ENCODE measurements at regions not wholly inside any gene's neighbourhood (a gene's known extent, or its start where the extent isn't known, plus 50 kb on each side); places are given as distances from the start of the nearest gene placed in this dataset.

GRCh38 chr6:134729561-134729960 is 220.3 kb downstream of the ALDH8A1 start:
- no peaks in the 10 kb centered on the region for H3K9me2 ChIP-seq (replicated peaks; ENCODE audit: control insufficient read depth, low read length)
- no peaks in the 10 kb centered on the region; the same call in 1 of the 2 replicates for H3K27me3 ChIP-seq (ENCODE audit: control insufficient read depth, low read length)
- no peaks in the 10 kb centered on the region for H3K9me3 ChIP-seq (ENCODE audit: control insufficient read depth, insufficient read depth, low read length)
- no peaks in the 10 kb centered on the region for H3F3A ChIP-seq (ENCODE audit: control insufficient read depth, insufficient read depth)
- no peaks in the 10 kb centered on the region for H3K36me3 ChIP-seq (ENCODE audit: control insufficient read depth, low read length)
- no peak for TF ChIP-seq EZH2phosphoT487 (IDR thresholded peaks at IDR 0.05; ENCODE audit: borderline replicate concordance, low read length)
- no peaks in the 10 kb centered on the region for H3K79me2 ChIP-seq (ENCODE audit: control insufficient read depth, low read length)
- H4K20me1 ChIP-seq (ENCODE audit: control insufficient read depth, insufficient read depth, low read depth, low read length) = no peaks in the 10 kb centered on the region
- H3K4me3 ChIP-seq (ENCODE audit: low read length) = no peak overlapping the region
- H3K27ac ChIP-seq (ENCODE audit: low read depth, low read length) = no peak overlapping the region
- no peaks in the 10 kb centered on the region for H3K4me1 ChIP-seq (ENCODE audit: control insufficient read depth, low read length)
- no peak overlapping the region for H3K4me2 ChIP-seq (ENCODE audit: low read length)

- no peaks in the 10 kb centered on the region for H4K20me1 ChIP-seq (ENCODE audit: control insufficient read depth, insufficient read depth, low read depth, low read length)
- TF ChIP-seq CTCF (IDR thresholded peaks at IDR 0.05; ENCODE audit: low read depth, low read length, poor library complexity, severe bottlenecking) (no peak), EZH2phosphoT487 (IDR thresholded peaks at IDR 0.05; ENCODE audit: borderline replicate concordance, low read length) (no peak)
- no peaks in the 10 kb centered on the region for H3K9me2 ChIP-seq (replicated peaks; ENCODE audit: control insufficient read depth, low read length)
- H3K27me3 ChIP-seq (ENCODE audit: control insufficient read depth, low read length) = peaks cover 3% of the 10 kb centered on the region; the same call in 1 of the 2 replicates
- H3K4me2 ChIP-seq (ENCODE audit: low read length) = no peak overlapping the region
- H3K36me3 ChIP-seq (ENCODE audit: control insufficient read depth, low read length) = no peaks in the 10 kb centered on the region
- no peaks in the 10 kb centered on the region for H3K79me2 ChIP-seq (ENCODE audit: control insufficient read depth, low read length)
- H3K27ac ChIP-seq (ENCODE audit: low read depth, low read length) = no peak overlapping the region
- H3K4me1 ChIP-seq (ENCODE audit: control insufficient read depth, low read length) = no peaks in the 10 kb centered on the region
- H3F3A ChIP-seq (ENCODE audit: control insufficient read depth, insufficient read depth) = no peaks in the 10 kb centered on the region
- H3K4me3 ChIP-seq (ENCODE audit: low read length) = no peak overlapping the region
- H3K9me3 ChIP-seq (ENCODE audit: control insufficient read depth, insufficient read depth, low read length) = no peaks in the 10 kb centered on the region
Measured at GRCh38 chr6:134727081-134727480, 222.8 kb downstream of the ALDH8A1 start.

GRCh38 chr6:134725590-134725989 is 224.3 kb downstream of the ALDH8A1 start:
- Histone ChIP-seq H3K27ac (ENCODE audit: low read depth, low read length) (no peak overlapping the region), H3K4me3 (ENCODE audit: low read length) (no peak overlapping the region), H3K4me1 (ENCODE audit: control insufficient read depth, low read length) (no peaks in the 10 kb centered on the region), H3K9me3 (ENCODE audit: control insufficient read depth, insufficient read depth, low read length) (no peaks in the 10 kb centered on the region), H3F3A (ENCODE audit: control insufficient read depth, insufficient read depth) (no peaks in the 10 kb centered on the region), H4K20me1 (ENCODE audit: control insufficient read depth, insufficient read depth, low read depth, low read length) (no peaks in the 10 kb centered on the region), H3K36me3 (ENCODE audit: control insufficient read depth, low read length) (no peaks in the 10 kb centered on the region), H3K79me2 (ENCODE audit: control insufficient read depth, low read length) (no peaks in the 10 kb centered on the region), H3K4me2 (ENCODE audit: low read length) (no peak overlapping the region), H3K9me2 (replicated peaks; ENCODE audit: control insufficient read depth, low read length) (no peaks in the 10 kb centered on the region), H3K27me3 (ENCODE audit: control insufficient read depth, low read length) (peaks cover 8% of the 10 kb centered on the region; the same call in 1 of the 2 replicates)
- TF ChIP-seq CTCF (IDR thresholded peaks at IDR 0.05; ENCODE audit: low read depth, low read length, poor library complexity, severe bottlenecking) = no peak
- no peak for TF ChIP-seq EZH2phosphoT487 (IDR thresholded peaks at IDR 0.05; ENCODE audit: borderline replicate concordance, low read length)

GRCh38 chr6:134724771-134725340 is 225.0 kb downstream of the ALDH8A1 start:
- no peaks in the 10 kb centered on the region for H3K4me1 ChIP-seq (ENCODE audit: control insufficient read depth, low read length)
- no peak overlapping the region for H3K4me2 ChIP-seq (ENCODE audit: low read length)
- H3K36me3 ChIP-seq (ENCODE audit: control insufficient read depth, low read length) = no peaks in the 10 kb centered on the region
- peaks cover 8% of the 10 kb centered on the region; the same call in 1 of the 2 replicates for H3K27me3 ChIP-seq (ENCODE audit: control insufficient read depth, low read length)
- H3K27ac ChIP-seq (ENCODE audit: low read depth, low read length) = no peak overlapping the region
- TF ChIP-seq EZH2phosphoT487 (IDR thresholded peaks at IDR 0.05; ENCODE audit: borderline replicate concordance, low read length) (no peak), CTCF (IDR thresholded peaks at IDR 0.05; ENCODE audit: low read depth, low read length, poor library complexity, severe bottlenecking) (no peak)
- H3K9me2 ChIP-seq (replicated peaks; ENCODE audit: control insufficient read depth, low read length) = no peaks in the 10 kb centered on the region
- no peaks in the 10 kb centered on the region for H3K9me3 ChIP-seq (ENCODE audit: control insufficient read depth, insufficient read depth, low read length)
- no peak overlapping the region for H3K4me3 ChIP-seq (ENCODE audit: low read length)
- no peaks in the 10 kb centered on the region for H3F3A ChIP-seq (ENCODE audit: control insufficient read depth, insufficient read depth)
- no peaks in the 10 kb centered on the region for H4K20me1 ChIP-seq (ENCODE audit: control insufficient read depth, insufficient read depth, low read depth, low read length)
- no peaks in the 10 kb centered on the region for H3K79me2 ChIP-seq (ENCODE audit: control insufficient read depth, low read length)

Data from DOHH2 (cell line).